ENCODE measurements at regions not wholly inside any gene's neighbourhood (a gene's known extent, or its start where the extent isn't known, plus 50 kb on each side); places are given as distances from the start of the nearest gene placed in this dataset.

DNA sequence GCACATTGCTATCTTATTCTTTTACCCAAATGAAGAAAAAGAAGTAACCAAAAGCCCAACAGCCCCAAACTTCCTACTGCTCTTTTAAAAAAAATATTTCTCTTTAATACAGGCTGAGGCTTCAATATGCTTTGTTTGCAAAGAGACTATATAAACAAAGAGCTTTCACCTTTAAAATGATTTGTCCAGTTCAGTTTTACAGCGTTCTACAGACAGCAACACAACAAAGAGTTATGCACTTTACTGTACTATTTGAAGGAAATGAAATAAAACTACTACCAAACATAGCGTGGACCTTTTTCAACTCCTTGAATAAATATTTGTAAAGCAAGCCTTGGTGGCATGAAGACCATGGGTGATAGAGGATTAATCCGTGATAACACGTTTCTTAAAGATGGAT is 151.2 kb downstream of the FGF9 start:
- TF ChIP-seq FOS (IDR thresholded peaks at IDR 0.05; ENCODE audit: low read depth, low read length) = no peak
- TF ChIP-seq, protein P1, sequence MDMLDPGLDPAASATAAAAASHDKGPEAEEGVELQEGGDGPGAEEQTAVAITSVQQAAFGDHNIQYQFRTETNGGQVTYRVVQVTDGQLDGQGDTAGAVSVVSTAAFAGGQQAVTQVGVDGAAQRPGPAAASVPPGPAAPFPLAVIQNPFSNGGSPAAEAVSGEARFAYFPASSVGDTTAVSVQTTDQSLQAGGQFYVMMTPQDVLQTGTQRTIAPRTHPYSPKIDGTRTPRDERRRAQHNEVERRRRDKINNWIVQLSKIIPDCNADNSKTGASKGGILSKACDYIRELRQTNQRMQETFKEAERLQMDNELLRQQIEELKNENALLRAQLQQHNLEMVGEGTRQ (IDR thresholded peaks at IDR 0.05; ENCODE audit: low read depth, low read length) = no peak
- TF ChIP-seq, protein P2, sequence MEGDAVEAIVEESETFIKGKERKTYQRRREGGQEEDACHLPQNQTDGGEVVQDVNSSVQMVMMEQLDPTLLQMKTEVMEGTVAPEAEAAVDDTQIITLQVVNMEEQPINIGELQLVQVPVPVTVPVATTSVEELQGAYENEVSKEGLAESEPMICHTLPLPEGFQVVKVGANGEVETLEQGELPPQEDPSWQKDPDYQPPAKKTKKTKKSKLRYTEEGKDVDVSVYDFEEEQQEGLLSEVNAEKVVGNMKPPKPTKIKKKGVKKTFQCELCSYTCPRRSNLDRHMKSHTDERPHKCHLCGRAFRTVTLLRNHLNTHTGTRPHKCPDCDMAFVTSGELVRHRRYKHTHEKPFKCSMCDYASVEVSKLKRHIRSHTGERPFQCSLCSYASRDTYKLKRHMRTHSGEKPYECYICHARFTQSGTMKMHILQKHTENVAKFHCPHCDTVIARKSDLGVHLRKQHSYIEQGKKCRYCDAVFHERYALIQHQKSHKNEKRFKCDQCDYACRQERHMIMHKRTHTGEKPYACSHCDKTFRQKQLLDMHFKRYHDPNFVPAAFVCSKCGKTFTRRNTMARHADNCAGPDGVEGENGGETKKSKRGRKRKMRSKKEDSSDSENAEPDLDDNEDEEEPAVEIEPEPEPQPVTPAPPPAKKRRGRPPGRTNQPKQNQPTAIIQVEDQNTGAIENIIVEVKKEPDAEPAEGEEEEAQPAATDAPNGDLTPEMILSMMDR (conservative IDR thresholded peaks at IDR 0.05; ENCODE audit: low read depth, low read length) = no peak
- TF ChIP-seq RAD21 (IDR thresholded peaks at IDR 0.05; ENCODE audit: low read length) = no peak
- no peak for TF ChIP-seq CEBPB (IDR thresholded peaks at IDR 0.05; ENCODE audit: low read depth, low read length)
- TF ChIP-seq POLR2A (IDR thresholded peaks at IDR 0.05; ENCODE audit: low read depth, low read length) = no peak
- TF ChIP-seq, protein P3, sequence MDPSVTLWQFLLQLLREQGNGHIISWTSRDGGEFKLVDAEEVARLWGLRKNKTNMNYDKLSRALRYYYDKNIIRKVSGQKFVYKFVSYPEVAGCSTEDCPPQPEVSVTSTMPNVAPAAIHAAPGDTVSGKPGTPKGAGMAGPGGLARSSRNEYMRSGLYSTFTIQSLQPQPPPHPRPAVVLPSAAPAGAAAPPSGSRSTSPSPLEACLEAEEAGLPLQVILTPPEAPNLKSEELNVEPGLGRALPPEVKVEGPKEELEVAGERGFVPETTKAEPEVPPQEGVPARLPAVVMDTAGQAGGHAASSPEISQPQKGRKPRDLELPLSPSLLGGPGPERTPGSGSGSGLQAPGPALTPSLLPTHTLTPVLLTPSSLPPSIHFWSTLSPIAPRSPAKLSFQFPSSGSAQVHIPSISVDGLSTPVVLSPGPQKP (IDR thresholded peaks at IDR 0.05; ENCODE audit: borderline replicate concordance, low read depth, low read length) = no peak
- no peak for TF ChIP-seq MXI1 (IDR thresholded peaks at IDR 0.05; ENCODE audit: borderline replicate concordance, low read depth, low read length)
- no peak for TF ChIP-seq BHLHE40 (IDR thresholded peaks at IDR 0.05; ENCODE audit: low read depth, low read length)
- TF ChIP-seq RFX5 (IDR thresholded peaks at IDR 0.05; ENCODE audit: low read depth, low read length) = no peak
